Uterus (tissue), 3 donors: ENCODE measurements at regions not wholly inside any gene's neighbourhood (a gene's known extent, or its start where the extent isn't known, plus 50 kb on each side); places are given as distances from the start of the nearest gene placed in this dataset.

Experiments used
- DNase-seq, 2 donors: peaks; one replicate each; pipeline ENCODE4 v3.0.0-alpha.2; 2019 to 2020
- H3K27ac ChIP-seq, 2 donors: fragments of 200-600 bp; sonication (generic); 1 replicate in 1 of 2; 2 replicates in 1 of 2; pipeline ENCODE4 v1.5.1; 2016 to 2018
- H3K27me3 ChIP-seq, 2 donors: fragments of 200-600 bp; sonication (generic); one replicate each; pipeline ENCODE4 v1.5.1; 2018 to 2019; ENCODE audit warnings: control low read depth in 1 of 2
- H3K36me3 ChIP-seq, 2 donors: fragments of 200-600 bp; sonication (generic); one replicate each; pipeline ENCODE4 v1.5.1; 2019; ENCODE audit warnings: control low read depth in 1 of 2
- H3K4me1 ChIP-seq, 2 donors: fragments of 200-600 bp; sonication (generic); one replicate each; pipeline ENCODE4 v1.5.1; 2018 to 2019; ENCODE audit warnings: control low read depth in 1 of 2
- H3K4me3 ChIP-seq, 2 donors: fragments of 200-600 bp; sonication (generic); 1 replicate in 1 of 2; 2 replicates in 1 of 2; pipeline ENCODE4 v1.5.1; 2018 to 2019; ENCODE audit warnings: mild to moderate bottlenecking in 1 of 2
- H3K9me3 ChIP-seq, 2 donors: fragments of 200-600 bp; sonication (generic); one replicate each; pipeline ENCODE4 v1.5.1; 2019; ENCODE audit warnings: control low read depth in 1 of 2
- POLR2A ChIP-seq, 2 donors: fragments of 450-650 bp; IDR thresholded peaks; one replicate each; pipeline ENCODE4 v1.6.1; 2016; ENCODE audit warnings: antibody characterized with exemption in 2 of 2, mild to moderate bottlenecking in 1 of 2, moderate library complexity in 1 of 2
- intact Hi-C: fragments of 100-400 bp; cut with DNase I; formaldehyde crosslinking; loops from one replicate; pipeline ENCODE4 v1.15.1; 2023; ENCODE audit warnings: low total_unique reads
- TF ChIP-seq, protein P1 (sequence below), 4 experiments: fragments of 200-600 bp in 2 of 4; fragments of 450-650 bp in 2 of 4; sonication (generic) in 2 of 4; IDR thresholded peaks; one replicate each; pipeline ENCODE4 v1.5.1; 2016 to 2019; ENCODE audit warnings: antibody characterized with exemption in 4 of 4, mild to moderate bottlenecking in 2 of 4, moderate library complexity in 1 of 4
- donor health status: DM: yes; HTN: yes; CAD: no.

DNA sequence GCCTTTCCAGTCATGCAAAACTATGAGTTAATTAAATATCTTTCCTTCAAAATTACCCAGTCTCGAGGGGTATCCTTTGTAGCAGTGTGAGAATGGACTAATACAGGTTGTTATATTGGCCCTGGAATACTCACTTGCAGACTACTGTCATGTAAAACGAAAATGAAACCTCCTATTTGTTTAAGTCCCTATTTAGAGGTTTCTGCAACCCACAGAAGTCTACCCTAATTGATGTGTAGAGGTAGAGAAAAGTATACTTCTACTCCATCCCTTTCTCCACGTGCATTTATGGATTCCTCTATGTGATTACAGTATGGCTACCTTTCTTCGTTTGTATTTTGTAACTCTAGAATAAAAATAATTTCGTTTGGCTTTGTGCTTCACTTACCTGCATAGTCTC, 371.1 kb downstream of the FSCB start:
- Histone ChIP-seq H3K27ac (no peak overlapping the region), H3K27me3 (no peaks in the 10 kb centered on the region), H3K36me3 (no peaks in the 10 kb centered on the region), H3K4me1 (no peaks in the 10 kb centered on the region), H3K4me3 (no peak overlapping the region), H3K9me3 (no peaks in the 10 kb centered on the region)
- DNase-seq, result no peak
- intact Hi-C loops, result no loop called here
- TF ChIP-seq, protein P1, sequence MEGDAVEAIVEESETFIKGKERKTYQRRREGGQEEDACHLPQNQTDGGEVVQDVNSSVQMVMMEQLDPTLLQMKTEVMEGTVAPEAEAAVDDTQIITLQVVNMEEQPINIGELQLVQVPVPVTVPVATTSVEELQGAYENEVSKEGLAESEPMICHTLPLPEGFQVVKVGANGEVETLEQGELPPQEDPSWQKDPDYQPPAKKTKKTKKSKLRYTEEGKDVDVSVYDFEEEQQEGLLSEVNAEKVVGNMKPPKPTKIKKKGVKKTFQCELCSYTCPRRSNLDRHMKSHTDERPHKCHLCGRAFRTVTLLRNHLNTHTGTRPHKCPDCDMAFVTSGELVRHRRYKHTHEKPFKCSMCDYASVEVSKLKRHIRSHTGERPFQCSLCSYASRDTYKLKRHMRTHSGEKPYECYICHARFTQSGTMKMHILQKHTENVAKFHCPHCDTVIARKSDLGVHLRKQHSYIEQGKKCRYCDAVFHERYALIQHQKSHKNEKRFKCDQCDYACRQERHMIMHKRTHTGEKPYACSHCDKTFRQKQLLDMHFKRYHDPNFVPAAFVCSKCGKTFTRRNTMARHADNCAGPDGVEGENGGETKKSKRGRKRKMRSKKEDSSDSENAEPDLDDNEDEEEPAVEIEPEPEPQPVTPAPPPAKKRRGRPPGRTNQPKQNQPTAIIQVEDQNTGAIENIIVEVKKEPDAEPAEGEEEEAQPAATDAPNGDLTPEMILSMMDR (IDR thresholded peaks at IDR 0.05), result no peak
- TF ChIP-seq POLR2A (IDR thresholded peaks at IDR 0.05), result no peak

DNA sequence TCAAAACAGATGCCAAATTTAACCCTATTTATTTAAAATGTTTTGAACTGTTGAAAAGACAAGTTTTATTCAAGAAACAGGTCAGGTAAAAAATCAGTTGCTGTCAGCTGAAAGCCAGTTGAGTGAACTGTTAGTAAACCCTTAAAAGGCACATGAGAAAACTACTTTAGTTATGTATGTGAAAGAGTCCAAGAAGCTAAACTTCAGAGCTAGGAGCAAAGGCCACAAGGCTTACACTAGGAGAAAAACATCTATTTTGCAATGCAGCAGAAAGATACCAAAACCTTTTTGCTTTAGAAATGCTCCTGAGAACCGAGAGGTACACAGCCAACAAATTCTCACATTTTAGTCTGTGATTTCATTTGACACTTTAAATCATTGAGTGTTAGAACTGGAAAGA, 375.2 kb downstream of the FSCB start:
- H3K36me3 ChIP-seq, result no peaks in the 10 kb centered on the region
- H3K27me3 ChIP-seq, result no peaks in the 10 kb centered on the region
- no peaks in the 10 kb centered on the region for H3K4me1 ChIP-seq
- DNase-seq, result no peak
- TF ChIP-seq, protein P1 (IDR thresholded peaks at IDR 0.05), result no peak
- TF ChIP-seq POLR2A (IDR thresholded peaks at IDR 0.05), result no peak
- no peak overlapping the region for H3K27ac ChIP-seq
- intact Hi-C loops, result no loop called here
- no peaks in the 10 kb centered on the region for H3K9me3 ChIP-seq
- H3K4me3 ChIP-seq, result no peak overlapping the region

DNA sequence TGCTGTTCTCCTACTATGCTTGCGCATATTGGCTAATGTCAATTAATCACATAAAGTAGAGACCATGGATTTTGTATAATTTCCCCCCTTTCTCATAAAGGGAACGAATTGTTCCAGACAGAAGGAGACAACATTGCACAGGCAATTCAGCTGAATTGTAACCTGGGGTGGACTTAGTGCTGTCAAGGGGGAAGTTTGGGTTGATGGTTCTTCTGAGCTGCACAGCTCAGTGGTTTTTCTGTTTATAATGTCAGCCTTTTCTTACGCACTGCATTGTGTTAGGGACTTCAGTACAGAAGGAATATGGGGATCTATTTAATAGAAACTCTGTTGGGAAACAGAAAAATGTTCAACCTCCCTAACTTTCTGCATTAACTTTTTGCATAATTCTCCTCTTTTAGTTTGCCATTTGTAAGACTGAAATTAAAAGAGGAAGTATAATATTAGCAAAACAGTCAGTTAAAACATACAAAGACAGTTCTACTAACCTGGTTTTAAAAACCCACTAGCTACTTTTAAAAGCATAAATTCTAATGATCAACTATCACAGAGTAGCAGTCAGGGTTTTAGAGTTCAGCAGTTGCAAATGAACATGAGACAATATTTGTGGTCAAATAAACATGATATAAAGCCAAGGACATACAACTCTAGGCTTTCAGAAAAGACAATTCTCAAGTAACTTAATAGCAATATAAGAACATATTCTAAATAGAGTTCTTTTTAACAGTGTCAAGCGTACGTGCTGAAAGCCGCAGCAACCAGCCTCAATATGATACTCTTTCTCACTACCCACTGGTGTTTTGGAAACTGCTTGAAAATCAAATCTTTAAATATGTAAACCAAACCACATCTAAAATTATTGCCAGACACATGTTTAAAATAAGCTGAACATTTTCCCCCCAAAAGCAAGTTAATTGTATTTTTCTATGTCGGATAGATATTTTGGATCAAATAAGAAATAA, 393.0 kb downstream of the FSCB start:
- Histone ChIP-seq H3K4me3 (no peak overlapping the region), H3K9me3 (no peaks in the 10 kb centered on the region), H3K27me3 (no peaks in the 10 kb centered on the region), H3K36me3 (no peaks in the 10 kb centered on the region), H3K4me1 (no peaks in the 10 kb centered on the region), H3K27ac (no peak overlapping the region)
- intact Hi-C loops, result no loop called here
- DNase-seq, result no peak
- TF ChIP-seq, protein P1 (IDR thresholded peaks at IDR 0.05), result no peak
- TF ChIP-seq POLR2A (IDR thresholded peaks at IDR 0.05), result no peak

DNA sequence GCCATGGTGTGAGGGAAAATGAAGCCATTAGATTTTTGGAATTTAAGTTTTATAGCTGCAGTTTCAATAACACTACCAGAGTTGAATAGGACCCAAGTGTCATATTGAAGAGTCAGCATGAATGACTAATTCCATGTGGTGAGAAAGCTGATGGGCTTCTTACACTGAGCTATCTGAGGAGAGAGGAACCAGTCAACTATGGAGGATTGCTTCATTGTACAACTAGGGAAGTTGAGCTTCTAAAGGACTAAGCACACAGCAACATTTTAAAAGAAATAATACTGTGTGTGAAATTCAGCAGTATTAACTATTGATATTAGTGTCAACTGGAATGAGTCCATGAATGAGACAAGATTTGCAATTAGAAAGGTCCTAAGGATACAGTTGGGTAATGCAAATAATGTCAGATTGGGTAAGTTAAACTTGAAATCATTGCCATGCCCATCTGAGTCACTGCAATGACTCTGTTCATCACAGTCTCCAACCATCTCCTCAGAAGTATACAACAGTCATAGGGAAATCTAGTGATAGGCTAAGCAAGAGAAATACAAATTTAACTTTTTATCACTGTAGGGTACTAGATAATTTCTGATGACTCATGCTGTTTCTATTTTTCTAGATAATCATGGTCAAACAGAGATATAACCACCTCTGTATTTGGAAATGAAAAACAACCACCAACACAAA, 394.2 kb downstream of the FSCB start:
- no peaks in the 10 kb centered on the region for H3K9me3 ChIP-seq
- intact Hi-C loops, result no loop called here
- TF ChIP-seq POLR2A (IDR thresholded peaks at IDR 0.05), result no peak
- TF ChIP-seq, protein P1 (IDR thresholded peaks at IDR 0.05), result no peak

DNA sequence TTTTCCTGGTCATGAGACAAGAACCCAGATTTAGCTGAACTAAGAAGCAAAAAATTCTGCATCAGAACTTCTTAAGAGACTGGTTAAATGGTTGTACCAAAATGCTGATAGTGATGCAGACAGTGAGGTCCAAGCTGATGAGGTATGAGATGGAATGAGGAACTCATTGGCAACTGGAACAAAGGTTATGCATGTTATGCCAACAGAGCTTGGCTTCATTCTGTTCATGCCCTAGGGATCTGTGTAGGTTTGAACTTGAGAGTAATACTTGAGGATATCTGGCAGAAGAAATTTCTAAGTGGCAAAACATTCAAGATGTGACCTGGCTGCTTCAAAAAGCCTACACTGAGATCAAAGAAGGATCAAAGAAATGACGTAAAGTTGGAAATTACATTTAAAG, 398.0 kb downstream of the FSCB start:
- intact Hi-C loops, result no loop called here
- no peak overlapping the region for H3K27ac ChIP-seq
- H3K9me3 ChIP-seq, result no peaks in the 10 kb centered on the region
- H3K4me1 ChIP-seq, result no peaks in the 10 kb centered on the region
- TF ChIP-seq, protein P1 (IDR thresholded peaks at IDR 0.05), result no peak
- no peak for TF ChIP-seq POLR2A (IDR thresholded peaks at IDR 0.05)
- no peaks in the 10 kb centered on the region for H3K36me3 ChIP-seq
- no peak for DNase-seq
- H3K4me3 ChIP-seq, result no peak overlapping the region
- H3K27me3 ChIP-seq, result no peaks in the 10 kb centered on the region

More for the DNA sequence above, 394.2 kb downstream of the FSCB start:
- DNase-seq, result no peak
- Histone ChIP-seq H3K4me3 (no peak overlapping the region), H3K27me3 (no peaks in the 10 kb centered on the region), H3K4me1 (no peaks in the 10 kb centered on the region), H3K36me3 (no peaks in the 10 kb centered on the region), H3K27ac (no peak overlapping the region)
